ENCODE measurements at regions not wholly inside any gene's neighbourhood (a gene's known extent, or its start where the extent isn't known, plus 50 kb on each side); places are given as distances from the start of the nearest gene placed in this dataset.
A peak's percentile ranks its signal among the peaks of the same experiment; 100 is the strongest.

DNA sequence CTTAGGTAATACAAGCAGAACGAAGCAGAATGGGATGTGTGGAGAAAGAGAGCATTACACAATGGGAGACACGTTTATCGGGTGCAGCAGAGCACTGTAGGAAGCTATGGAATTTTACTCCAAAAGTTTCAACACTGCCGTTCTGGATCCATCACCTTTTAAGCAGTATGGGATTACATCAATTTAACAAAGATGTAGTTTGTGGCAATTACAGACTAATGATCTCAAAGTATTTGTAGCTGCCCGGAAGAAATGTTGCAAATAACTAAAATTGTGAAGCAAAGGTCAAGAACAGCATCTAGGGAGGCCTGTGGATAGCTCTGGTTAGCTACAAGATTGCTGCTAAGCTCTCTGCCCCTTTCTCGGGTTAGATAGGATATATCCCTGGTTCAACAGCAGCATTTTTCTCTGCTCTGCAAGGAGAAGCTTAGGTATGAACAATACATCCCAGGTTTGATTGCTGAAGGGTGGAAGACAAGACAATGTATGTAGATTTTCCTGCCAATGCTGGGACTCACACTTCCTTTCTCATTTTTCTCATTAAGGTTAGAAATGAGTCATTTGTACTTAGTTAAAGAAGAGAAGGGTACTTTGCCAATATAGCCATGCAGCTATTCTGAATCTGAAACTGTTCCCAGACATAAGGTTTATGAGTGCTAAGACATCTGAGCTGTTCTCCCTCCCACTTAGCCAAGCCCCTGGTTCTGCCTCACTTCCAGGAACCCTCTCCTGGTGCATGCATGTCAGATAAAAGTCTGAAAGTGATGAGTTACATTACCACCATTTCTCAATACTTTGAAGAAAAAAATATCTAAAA, 75.0 kb upstream of the HIF1A start:
- TF ChIP-seq RFX5 (IDR thresholded peaks at IDR 0.05; ENCODE audit: low read depth, low read length) (no peak), POLR2A (IDR thresholded peaks at IDR 0.05; ENCODE audit: low read depth, low read length) (no peak), MXI1 (IDR thresholded peaks at IDR 0.05; ENCODE audit: borderline replicate concordance, low read depth, low read length) (no peak), BHLHE40 (IDR thresholded peaks at IDR 0.05; ENCODE audit: low read depth, low read length) (no peak), RCOR1 (IDR thresholded peaks at IDR 0.05; ENCODE audit: insufficient replicate concordance, low read length) (no peak), CEBPB (IDR thresholded peaks at IDR 0.05; ENCODE audit: low read depth, low read length) (no peak), NFE2L2 (IDR thresholded peaks at IDR 0.05; ENCODE audit: low read depth, low read length) (no peak), CHD1 (IDR thresholded peaks at IDR 0.05; ENCODE audit: low read depth, low read length) (no peak), RAD21 (IDR thresholded peaks at IDR 0.05; ENCODE audit: low read length) (peak; percentile 6; the same call in 1 of the 2 replicates), MAFK (IDR thresholded peaks at IDR 0.05; ENCODE audit: low read depth, low read length) (no peak), SMC3 (IDR thresholded peaks at IDR 0.05; ENCODE audit: low read depth, low read length) (no peak)
- TF ChIP-seq, protein P1, sequence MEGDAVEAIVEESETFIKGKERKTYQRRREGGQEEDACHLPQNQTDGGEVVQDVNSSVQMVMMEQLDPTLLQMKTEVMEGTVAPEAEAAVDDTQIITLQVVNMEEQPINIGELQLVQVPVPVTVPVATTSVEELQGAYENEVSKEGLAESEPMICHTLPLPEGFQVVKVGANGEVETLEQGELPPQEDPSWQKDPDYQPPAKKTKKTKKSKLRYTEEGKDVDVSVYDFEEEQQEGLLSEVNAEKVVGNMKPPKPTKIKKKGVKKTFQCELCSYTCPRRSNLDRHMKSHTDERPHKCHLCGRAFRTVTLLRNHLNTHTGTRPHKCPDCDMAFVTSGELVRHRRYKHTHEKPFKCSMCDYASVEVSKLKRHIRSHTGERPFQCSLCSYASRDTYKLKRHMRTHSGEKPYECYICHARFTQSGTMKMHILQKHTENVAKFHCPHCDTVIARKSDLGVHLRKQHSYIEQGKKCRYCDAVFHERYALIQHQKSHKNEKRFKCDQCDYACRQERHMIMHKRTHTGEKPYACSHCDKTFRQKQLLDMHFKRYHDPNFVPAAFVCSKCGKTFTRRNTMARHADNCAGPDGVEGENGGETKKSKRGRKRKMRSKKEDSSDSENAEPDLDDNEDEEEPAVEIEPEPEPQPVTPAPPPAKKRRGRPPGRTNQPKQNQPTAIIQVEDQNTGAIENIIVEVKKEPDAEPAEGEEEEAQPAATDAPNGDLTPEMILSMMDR (conservative IDR thresholded peaks at IDR 0.05; ENCODE audit: low read depth, low read length) = no peak
- TF ChIP-seq, protein P2, sequence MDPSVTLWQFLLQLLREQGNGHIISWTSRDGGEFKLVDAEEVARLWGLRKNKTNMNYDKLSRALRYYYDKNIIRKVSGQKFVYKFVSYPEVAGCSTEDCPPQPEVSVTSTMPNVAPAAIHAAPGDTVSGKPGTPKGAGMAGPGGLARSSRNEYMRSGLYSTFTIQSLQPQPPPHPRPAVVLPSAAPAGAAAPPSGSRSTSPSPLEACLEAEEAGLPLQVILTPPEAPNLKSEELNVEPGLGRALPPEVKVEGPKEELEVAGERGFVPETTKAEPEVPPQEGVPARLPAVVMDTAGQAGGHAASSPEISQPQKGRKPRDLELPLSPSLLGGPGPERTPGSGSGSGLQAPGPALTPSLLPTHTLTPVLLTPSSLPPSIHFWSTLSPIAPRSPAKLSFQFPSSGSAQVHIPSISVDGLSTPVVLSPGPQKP (IDR thresholded peaks at IDR 0.05; ENCODE audit: borderline replicate concordance, low read depth, low read length) = no peak
- TF ChIP-seq, protein P3, sequence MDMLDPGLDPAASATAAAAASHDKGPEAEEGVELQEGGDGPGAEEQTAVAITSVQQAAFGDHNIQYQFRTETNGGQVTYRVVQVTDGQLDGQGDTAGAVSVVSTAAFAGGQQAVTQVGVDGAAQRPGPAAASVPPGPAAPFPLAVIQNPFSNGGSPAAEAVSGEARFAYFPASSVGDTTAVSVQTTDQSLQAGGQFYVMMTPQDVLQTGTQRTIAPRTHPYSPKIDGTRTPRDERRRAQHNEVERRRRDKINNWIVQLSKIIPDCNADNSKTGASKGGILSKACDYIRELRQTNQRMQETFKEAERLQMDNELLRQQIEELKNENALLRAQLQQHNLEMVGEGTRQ (IDR thresholded peaks at IDR 0.05; ENCODE audit: low read depth, low read length) = no peak
